ENCODE measurements at regions not wholly inside any gene's neighbourhood (a gene's known extent, or its start where the extent isn't known, plus 50 kb on each side); places are given as distances from the start of the nearest gene placed in this dataset.

- no peak for TF ChIP-seq EZH2 (IDR thresholded peaks at IDR 0.05; ENCODE audit: low read depth)
- no peak for TF ChIP-seq CTCF (conservative IDR thresholded peaks at IDR 0.05)
- Histone ChIP-seq H2AFZ (no peak overlapping the region), H3K4me3 (no peak overlapping the region), H3K27ac (no peak overlapping the region), H3K9me2 (ENCODE audit: insufficient read depth) (no peaks in the 10 kb centered on the region), H3K9me3 (ENCODE audit: insufficient read depth, low read depth) (no peaks in the 10 kb centered on the region), H3K79me2 (ENCODE audit: low read depth) (no peaks in the 10 kb centered on the region), H3K4me1 (replicated peaks; ENCODE audit: insufficient read depth) (no peaks in the 10 kb centered on the region), H3F3A (ENCODE audit: insufficient read depth, low read depth) (no peaks in the 10 kb centered on the region), H3K4me2 (no peak overlapping the region), H3K36me3 (ENCODE audit: low read depth) (no peaks in the 10 kb centered on the region), H3K27me3 (ENCODE audit: insufficient read depth, low read depth) (no peaks in the 10 kb centered on the region), H4K20me1 (ENCODE audit: insufficient read depth) (no peaks in the 10 kb centered on the region)
- no peak for DNase-seq
- ChIA-PET POLR2A (ENCODE audit: unreplicated experiment) (no interaction called here), CTCF (no interaction called here)
- no TSS peak for BruUV-seq (replicated peaks)
- intact Hi-C loops (cut with micrococcal nuclease; ENCODE audit: unreplicated experiment): no loop called here
Measured at GRCh38 chr2:193566886-193567285, 1372.2 kb upstream of the TMEFF2 start.

- Histone ChIP-seq H3K27ac (no peak overlapping the region), H2AFZ (no peak overlapping the region), H3F3A (ENCODE audit: insufficient read depth, low read depth) (no peaks in the 10 kb centered on the region), H4K20me1 (ENCODE audit: insufficient read depth) (no peaks in the 10 kb centered on the region), H3K4me3 (no peak overlapping the region), H3K36me3 (ENCODE audit: low read depth) (no peaks in the 10 kb centered on the region), H3K79me2 (ENCODE audit: low read depth) (no peaks in the 10 kb centered on the region), H3K27me3 (ENCODE audit: insufficient read depth, low read depth) (no peaks in the 10 kb centered on the region), H3K9me3 (ENCODE audit: insufficient read depth, low read depth) (no peaks in the 10 kb centered on the region), H3K4me1 (replicated peaks; ENCODE audit: insufficient read depth) (no peaks in the 10 kb centered on the region), H3K4me2 (no peak overlapping the region), H3K9me2 (ENCODE audit: insufficient read depth) (no peaks in the 10 kb centered on the region)
- TF ChIP-seq EZH2 (IDR thresholded peaks at IDR 0.05; ENCODE audit: low read depth) (no peak), CTCF (conservative IDR thresholded peaks at IDR 0.05) (no peak)
- intact Hi-C loops (cut with micrococcal nuclease; ENCODE audit: unreplicated experiment): no loop called here
- no TSS peak for BruUV-seq (replicated peaks)
- DNase-seq: no peak
- ChIA-PET CTCF (no interaction called here), POLR2A (ENCODE audit: unreplicated experiment) (no interaction called here)
Measured at GRCh38 chr2:193566276-193566675, 1371.5 kb upstream of the TMEFF2 start.

- Histone ChIP-seq H3K9me3 (ENCODE audit: insufficient read depth, low read depth) (no peaks in the 10 kb centered on the region), H3K36me3 (ENCODE audit: low read depth) (no peaks in the 10 kb centered on the region), H3K4me3 (no peak overlapping the region), H3F3A (ENCODE audit: insufficient read depth, low read depth) (no peaks in the 10 kb centered on the region), H3K27ac (no peak overlapping the region), H3K4me1 (replicated peaks; ENCODE audit: insufficient read depth) (no peaks in the 10 kb centered on the region), H3K4me2 (no peak overlapping the region), H2AFZ (no peak overlapping the region), H3K79me2 (ENCODE audit: low read depth) (no peaks in the 10 kb centered on the region), H4K20me1 (ENCODE audit: insufficient read depth) (no peaks in the 10 kb centered on the region), H3K9me2 (ENCODE audit: insufficient read depth) (no peaks in the 10 kb centered on the region), H3K27me3 (ENCODE audit: insufficient read depth, low read depth) (no peaks in the 10 kb centered on the region)
- no peak for DNase-seq
- TF ChIP-seq EZH2 (IDR thresholded peaks at IDR 0.05; ENCODE audit: low read depth) (no peak), CTCF (conservative IDR thresholded peaks at IDR 0.05) (no peak)
- BruUV-seq (replicated peaks): no TSS peak
- POLR2A ChIA-PET (ENCODE audit: unreplicated experiment): no interaction called here
- intact Hi-C loops (cut with micrococcal nuclease; ENCODE audit: unreplicated experiment): no loop called here
- CTCF ChIA-PET: no interaction called here
Measured at GRCh38 chr2:193562031-193562430, 1367.3 kb upstream of the TMEFF2 start.

Data from PC-9 (cell line).